ENCODE measurements at regions not wholly inside any gene's neighbourhood (a gene's known extent, or its start where the extent isn't known, plus 50 kb on each side); places are given as distances from the start of the nearest gene placed in this dataset.

- TF ChIP-seq CTCF (IDR thresholded peaks at IDR 0.05) (no peak), MAX (IDR thresholded peaks at IDR 0.05; ENCODE audit: low read depth) (no peak), JUND (IDR thresholded peaks at IDR 0.05) (no peak), RXRA (IDR thresholded peaks at IDR 0.05; ENCODE audit: borderline replicate concordance, low read depth) (no peak), NFIC (IDR thresholded peaks at IDR 0.05; ENCODE audit: borderline replicate concordance) (no peak)
Observed at GRCh38 chr7:50962281-50962883, 179.7 kb upstream of the GRB10 start.

Measured in SK-N-SH (cell line).